ENCODE measurements at regions not wholly inside any gene's neighbourhood (a gene's known extent, or its start where the extent isn't known, plus 50 kb on each side); places are given as distances from the start of the nearest gene placed in this dataset.

- intact Hi-C loops (cut with micrococcal nuclease): no loop called here
- no peak for TF ChIP-seq CTCF (IDR thresholded peaks at IDR 0.05; ENCODE audit: unreplicated experiment)
- peaks cover 12% of the 10 kb centered on the region for H3K4me1 Mint-ChIP-seq (ENCODE audit: insufficient read depth, unreplicated experiment)
- no peak overlapping the region for H3K4me3 Mint-ChIP-seq (ENCODE audit: unreplicated experiment)
- ChIA-PET POLR2A (interaction anchor here (1.0 kb wide), 2 partner anchors 16 to 17 kb away, joined by 3 to 4 read pairs; no protein-coding TSS in a partner anchor), CTCF (interaction anchor here (0.5 to 0.6 kb wide), 2 partner anchors 8 to 1294 kb away, joined by 3 read pairs; no protein-coding TSS in a partner anchor)
- no TSS peak for BruUV-seq (replicated peaks)
- DNase-seq (ENCODE audit: unreplicated experiment): no peak
- H3K27ac Mint-ChIP-seq (ENCODE audit: low read depth, unreplicated experiment): no peak overlapping the region
- no peaks in the 10 kb centered on the region for H3K36me3 Mint-ChIP-seq (ENCODE audit: insufficient read depth, unreplicated experiment)
- peaks cover 31% of the 10 kb centered on the region for H3K27me3 Mint-ChIP-seq (ENCODE audit: insufficient read depth, unreplicated experiment)
- H3K9me3 Mint-ChIP-seq (ENCODE audit: unreplicated experiment): no peaks in the 10 kb centered on the region
Measured at GRCh38 chr22:25492841-25493734, 71.4 kb upstream of the GRK3 start.

- H3K27me3 Mint-ChIP-seq (ENCODE audit: insufficient read depth, unreplicated experiment): peaks cover 31% of the 10 kb centered on the region
- peaks cover 5% of the 10 kb centered on the region for H3K4me1 Mint-ChIP-seq (ENCODE audit: insufficient read depth, unreplicated experiment)
- no peak for DNase-seq (ENCODE audit: unreplicated experiment)
- POLR2A ChIA-PET: interaction anchor here (1.0 kb wide), 1 partner anchor 17 kb away, joined by 4 read pairs; no protein-coding TSS in a partner anchor
- H3K9me3 Mint-ChIP-seq (ENCODE audit: unreplicated experiment): no peaks in the 10 kb centered on the region
- BruUV-seq (replicated peaks): no TSS peak
- no peak overlapping the region for H3K4me3 Mint-ChIP-seq (ENCODE audit: unreplicated experiment)
- no peak overlapping the region for H3K27ac Mint-ChIP-seq (ENCODE audit: low read depth, unreplicated experiment)
- CTCF ChIA-PET: interaction anchor here (0.6 kb wide), 1 partner anchor 1293 kb away, joined by 3 read pairs; no protein-coding TSS in a partner anchor
- intact Hi-C loops (cut with micrococcal nuclease): no loop called here
- H3K36me3 Mint-ChIP-seq (ENCODE audit: insufficient read depth, unreplicated experiment): no peaks in the 10 kb centered on the region
- TF ChIP-seq CTCF (IDR thresholded peaks at IDR 0.05; ENCODE audit: unreplicated experiment): no peak
Measured at GRCh38 chr22:25493794-25494193, 70.7 kb upstream of the GRK3 start.

- H3K4me1 Mint-ChIP-seq (ENCODE audit: insufficient read depth, unreplicated experiment): peaks cover 5% of the 10 kb centered on the region
- no peaks in the 10 kb centered on the region for H3K9me3 Mint-ChIP-seq (ENCODE audit: unreplicated experiment)
- no peak overlapping the region for H3K27ac Mint-ChIP-seq (ENCODE audit: low read depth, unreplicated experiment)
- DNase-seq (ENCODE audit: unreplicated experiment): no peak
- BruUV-seq (replicated peaks): no TSS peak
- no peaks in the 10 kb centered on the region for H3K36me3 Mint-ChIP-seq (ENCODE audit: insufficient read depth, unreplicated experiment)
- TF ChIP-seq CTCF (IDR thresholded peaks at IDR 0.05; ENCODE audit: unreplicated experiment): no peak
- H3K4me3 Mint-ChIP-seq (ENCODE audit: unreplicated experiment): no peak overlapping the region
- H3K27me3 Mint-ChIP-seq (ENCODE audit: insufficient read depth, unreplicated experiment): peaks cover 31% of the 10 kb centered on the region
- POLR2A ChIA-PET: interaction anchor here (2.6 kb wide), 1 partner anchor 15 kb away, joined by 12 read pairs; no protein-coding TSS in a partner anchor
- CTCF ChIA-PET: interaction anchor here (0.6 to 1.1 kb wide), 4 partner anchors 94 to 445 kb away, joined by 3 to 4 read pairs (median 4); no protein-coding TSS in a partner anchor
- intact Hi-C loops (cut with micrococcal nuclease): no loop called here
Measured at GRCh38 chr22:25494774-25495173, 69.7 kb upstream of the GRK3 start.

- no TSS peak for BruUV-seq (replicated peaks)
- Mint-ChIP-seq H3K27me3 (ENCODE audit: insufficient read depth, unreplicated experiment) (peaks cover 31% of the 10 kb centered on the region), H3K4me1 (ENCODE audit: insufficient read depth, unreplicated experiment) (peaks cover 5% of the 10 kb centered on the region), H3K36me3 (ENCODE audit: insufficient read depth, unreplicated experiment) (no peaks in the 10 kb centered on the region), H3K9me3 (ENCODE audit: unreplicated experiment) (no peaks in the 10 kb centered on the region), H3K4me3 (ENCODE audit: unreplicated experiment) (no peak overlapping the region), H3K27ac (ENCODE audit: low read depth, unreplicated experiment) (no peak overlapping the region)
- ChIA-PET CTCF (interaction anchor here (0.6 to 1.1 kb wide), 3 partner anchors 280 to 445 kb away, joined by 3 to 4 read pairs (median 3); no protein-coding TSS in a partner anchor), POLR2A (interaction anchor here (0.6 to 2.6 kb wide), 4 partner anchors 11 to 1378 kb away, joined by 3 to 12 read pairs (median 4); no protein-coding TSS in a partner anchor)
- DNase-seq (ENCODE audit: unreplicated experiment): peak; percentile 5
- intact Hi-C loops (cut with micrococcal nuclease): no loop called here
- no peak for TF ChIP-seq CTCF (IDR thresholded peaks at IDR 0.05; ENCODE audit: unreplicated experiment)
Measured at GRCh38 chr22:25495285-25495684, 69.2 kb upstream of the GRK3 start.

All from MCF 10A (cell line).